GM12865 (cell line): ENCODE measurements at regions not wholly inside any gene's neighbourhood (a gene's known extent, or its start where the extent isn't known, plus 50 kb on each side); places are given as distances from the start of the nearest gene placed in this dataset.
"Not testable (repeated sequence)": the region's sequence is repeated elsewhere in the genome, so short reads cannot be mapped to it uniquely, and the experiment has no call there.

Experiments
- DNase-seq: peaks from one replicate; pipeline ENCODE4 v3.0.0; 2010; ENCODE audit warnings: low read depth
- H3K4me3 ChIP-seq: 2 replicates; pipeline ENCODE4 v1.5.1; 2011; ENCODE audit warnings: mild to moderate bottlenecking, low read depth, low read length, control low read depth

GRCh38 chr15:20237256-20238020 lies 304.2 kb downstream of the GOLGA6L6 start:
- not testable (repeated sequence) for DNase-seq, H3K4me3 ChIP-seq

GRCh38 chr15:20235728-20236127 lies 305.9 kb downstream of the GOLGA6L6 start:
- DNase-seq, H3K4me3 ChIP-seq: not testable (repeated sequence)

GRCh38 chr15:20234006-20234540 lies 307.5 kb downstream of the GOLGA6L6 start:
- not testable (repeated sequence) for H3K4me3 ChIP-seq, DNase-seq

- not testable (repeated sequence) for DNase-seq, H3K4me3 ChIP-seq
Observed at GRCh38 chr15:20232457-20232856, 309.1 kb downstream of the GOLGA6L6 start.

- DNase-seq, H3K4me3 ChIP-seq: not testable (repeated sequence)
Observed at GRCh38 chr15:20230656-20231055, 310.9 kb downstream of the GOLGA6L6 start.

- DNase-seq, H3K4me3 ChIP-seq: not testable (repeated sequence)
Observed at GRCh38 chr15:20228791-20229190, 312.8 kb downstream of the GOLGA6L6 start.

- DNase-seq, result not testable (repeated sequence)
Observed at GRCh38 chr15:20227119-20227853, 314.3 kb downstream of the GOLGA6L6 start.

GRCh38 chr15:20226531-20226930 lies 315.1 kb downstream of the GOLGA6L6 start:
- DNase-seq, H3K4me3 ChIP-seq: not testable (repeated sequence)

More at GRCh38 chr15:20227119-20227853, 314.3 kb downstream of the GOLGA6L6 start:
- H3K4me3 ChIP-seq, result not testable (repeated sequence)

- DNase-seq, H3K4me3 ChIP-seq: not testable (repeated sequence)
Observed at GRCh38 chr15:20221063-20221462, 320.5 kb downstream of the GOLGA6L6 start.

GRCh38 chr15:20219171-20219570 lies 322.4 kb downstream of the GOLGA6L6 start:
- DNase-seq, H3K4me3 ChIP-seq: not testable (repeated sequence)

GRCh38 chr15:20215700-20216099 lies 325.9 kb downstream of the GOLGA6L6 start:
- not testable (repeated sequence) for H3K4me3 ChIP-seq

GRCh38 chr15:20214101-20214500 lies 327.5 kb downstream of the GOLGA6L6 start:
- not testable (repeated sequence) for DNase-seq

More at GRCh38 chr15:20215700-20216099, 325.9 kb downstream of the GOLGA6L6 start:
- DNase-seq, result not testable (repeated sequence)

GRCh38 chr15:20211508-20211907 lies 330.1 kb downstream of the GOLGA6L6 start:
- DNase-seq, H3K4me3 ChIP-seq: not testable (repeated sequence)

More at GRCh38 chr15:20214101-20214500, 327.5 kb downstream of the GOLGA6L6 start:
- not testable (repeated sequence) for H3K4me3 ChIP-seq

- not testable (repeated sequence) for DNase-seq, H3K4me3 ChIP-seq
Observed at GRCh38 chr15:20209973-20210372, 331.6 kb downstream of the GOLGA6L6 start.

- DNase-seq, H3K4me3 ChIP-seq: not testable (repeated sequence)
Observed at GRCh38 chr15:20207607-20208006, 334.0 kb downstream of the GOLGA6L6 start.

GRCh38 chr15:20207198-20207597 lies 334.4 kb downstream of the GOLGA6L6 start:
- H3K4me3 ChIP-seq, DNase-seq: not testable (repeated sequence)

- H3K4me3 ChIP-seq, DNase-seq: not testable (repeated sequence)
Observed at GRCh38 chr15:20204177-20204866, 337.3 kb downstream of the GOLGA6L6 start.

GRCh38 chr15:20203649-20204150 lies 337.9 kb downstream of the GOLGA6L6 start:
- DNase-seq, H3K4me3 ChIP-seq: not testable (repeated sequence)
